ENCODE measurements at regions not wholly inside any gene's neighbourhood (a gene's known extent, or its start where the extent isn't known, plus 50 kb on each side); places are given as distances from the start of the nearest gene placed in this dataset.

- CTCF ChIA-PET = interaction anchor here (1.5 to 2.1 kb wide), 2 partner anchors 178 to 354 kb away, joined by 5 to 6 read pairs; no protein-coding TSS in a partner anchor
- Mint-ChIP-seq H3K27ac (no peak overlapping the region), H3K9me3 (no peaks in the 10 kb centered on the region), H3K36me3 (no peaks in the 10 kb centered on the region), H3K4me1 (peaks cover 9% of the 10 kb centered on the region), H3K27me3 (ENCODE audit: low read depth) (no peaks in the 10 kb centered on the region; the same call in 1 of the 2 replicates), H3K4me3 (no peak overlapping the region)
- DNase-seq (ENCODE audit: low spot score) = no peak
- POLR2A ChIA-PET = no interaction called here
- TF ChIP-seq GTF2I (CRISPR knock-in tag; conservative IDR thresholded peaks at IDR 0.05) = no peak
- no peak for TF ChIP-seq USF2 (CRISPR knock-in tag; IDR thresholded peaks at IDR 0.05)
- TF ChIP-seq PRRX2 (CRISPR knock-in tag; IDR thresholded peaks at IDR 0.05) = no peak
- TF ChIP-seq AR (CRISPR knock-in tag; IDR thresholded peaks at IDR 0.05) = no peak
- TF ChIP-seq PRDM15 (CRISPR knock-in tag; IDR thresholded peaks at IDR 0.05) = no peak
- TF ChIP-seq ZNF425 (CRISPR knock-in tag; conservative IDR thresholded peaks at IDR 0.05) = no peak
- TF ChIP-seq ZNF219 (CRISPR knock-in tag; IDR thresholded peaks at IDR 0.05; ENCODE audit: borderline replicate concordance) = no peak
- no peak for TF ChIP-seq E2F5 (CRISPR knock-in tag; IDR thresholded peaks at IDR 0.05)
- TF ChIP-seq ZSCAN18 (CRISPR knock-in tag; IDR thresholded peaks at IDR 0.05) = no peak
- TF ChIP-seq PREB (CRISPR knock-in tag; IDR thresholded peaks at IDR 0.05; ENCODE audit: borderline replicate concordance) = no peak
- no peak for TF ChIP-seq ZNF396 (CRISPR knock-in tag; IDR thresholded peaks at IDR 0.05; ENCODE audit: borderline replicate concordance)
- no peak for TF ChIP-seq FOXP1 (CRISPR knock-in tag; IDR thresholded peaks at IDR 0.05; ENCODE audit: borderline replicate concordance)
- TF ChIP-seq IRF2 (CRISPR knock-in tag; IDR thresholded peaks at IDR 0.05; ENCODE audit: borderline replicate concordance, low read depth) = no peak
- TF ChIP-seq ATF3 (CRISPR knock-in tag; conservative IDR thresholded peaks at IDR 0.05) = no peak
- TF ChIP-seq GABPB1 (CRISPR knock-in tag; IDR thresholded peaks at IDR 0.05) = no peak
- no peak for TF ChIP-seq ATF6 (CRISPR knock-in tag; IDR thresholded peaks at IDR 0.05)
- no peak for TF ChIP-seq TEAD1 (CRISPR knock-in tag; IDR thresholded peaks at IDR 0.05)
- no peak for TF ChIP-seq ETV6 (CRISPR knock-in tag; IDR thresholded peaks at IDR 0.05)
- TF ChIP-seq ATF2 (CRISPR knock-in tag; IDR thresholded peaks at IDR 0.05; ENCODE audit: borderline replicate concordance, low read depth) = no peak
- ATAC-seq = no peak
These were observed 294.4 kb downstream of the KBTBD8 start for GRCh38 chr3:67292356-67293121.

Data from WTC11 (cell line).